ENCODE measurements at regions not wholly inside any gene's neighbourhood (a gene's known extent, or its start where the extent isn't known, plus 50 kb on each side); places are given as distances from the start of the nearest gene placed in this dataset.

DNA sequence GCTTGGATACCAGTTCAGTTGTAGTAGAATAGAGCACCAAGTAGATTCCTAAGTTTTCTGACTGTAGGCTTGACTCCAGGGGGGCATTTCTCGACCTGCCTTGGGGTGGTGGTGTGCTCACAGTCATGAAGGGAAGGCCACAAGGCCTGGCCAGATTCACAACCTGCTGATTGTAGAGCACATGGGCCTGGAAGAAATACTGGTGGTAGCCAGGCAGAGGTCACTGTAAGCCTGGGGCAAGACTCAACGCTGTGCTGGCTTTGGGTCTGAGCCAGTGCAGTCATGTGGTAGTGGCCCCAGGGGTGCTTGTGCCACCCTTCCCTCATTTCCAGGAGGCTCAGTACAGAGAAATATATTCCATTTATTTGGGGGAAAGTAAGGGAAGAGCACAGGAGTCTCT lies 832.3 kb upstream of the SLC10A2 start:
- H3K4me1 ChIP-seq: no peaks in the 10 kb centered on the region
- TF ChIP-seq, protein P1, sequence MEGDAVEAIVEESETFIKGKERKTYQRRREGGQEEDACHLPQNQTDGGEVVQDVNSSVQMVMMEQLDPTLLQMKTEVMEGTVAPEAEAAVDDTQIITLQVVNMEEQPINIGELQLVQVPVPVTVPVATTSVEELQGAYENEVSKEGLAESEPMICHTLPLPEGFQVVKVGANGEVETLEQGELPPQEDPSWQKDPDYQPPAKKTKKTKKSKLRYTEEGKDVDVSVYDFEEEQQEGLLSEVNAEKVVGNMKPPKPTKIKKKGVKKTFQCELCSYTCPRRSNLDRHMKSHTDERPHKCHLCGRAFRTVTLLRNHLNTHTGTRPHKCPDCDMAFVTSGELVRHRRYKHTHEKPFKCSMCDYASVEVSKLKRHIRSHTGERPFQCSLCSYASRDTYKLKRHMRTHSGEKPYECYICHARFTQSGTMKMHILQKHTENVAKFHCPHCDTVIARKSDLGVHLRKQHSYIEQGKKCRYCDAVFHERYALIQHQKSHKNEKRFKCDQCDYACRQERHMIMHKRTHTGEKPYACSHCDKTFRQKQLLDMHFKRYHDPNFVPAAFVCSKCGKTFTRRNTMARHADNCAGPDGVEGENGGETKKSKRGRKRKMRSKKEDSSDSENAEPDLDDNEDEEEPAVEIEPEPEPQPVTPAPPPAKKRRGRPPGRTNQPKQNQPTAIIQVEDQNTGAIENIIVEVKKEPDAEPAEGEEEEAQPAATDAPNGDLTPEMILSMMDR (IDR thresholded peaks at IDR 0.05): no peak
- no peak for TF ChIP-seq POLR2A (IDR thresholded peaks at IDR 0.05)
- TF ChIP-seq POLR2AphosphoS5 (IDR thresholded peaks at IDR 0.05; ENCODE audit: insufficient read depth in 1 of 2, low read depth in 1 of 2): no peak
- H3K27me3 ChIP-seq: no peaks in the 10 kb centered on the region
- intact Hi-C loops (cut with DNase I): no loop called here
- no peak overlapping the region for H3K27ac ChIP-seq
- H3K9me3 ChIP-seq: no peaks in the 10 kb centered on the region
- H3K36me3 ChIP-seq: no peaks in the 10 kb centered on the region
- no peak overlapping the region for H3K4me3 ChIP-seq
- no peak for DNase-seq (ENCODE audit: extremely low spot score in 2 of 2)

DNA sequence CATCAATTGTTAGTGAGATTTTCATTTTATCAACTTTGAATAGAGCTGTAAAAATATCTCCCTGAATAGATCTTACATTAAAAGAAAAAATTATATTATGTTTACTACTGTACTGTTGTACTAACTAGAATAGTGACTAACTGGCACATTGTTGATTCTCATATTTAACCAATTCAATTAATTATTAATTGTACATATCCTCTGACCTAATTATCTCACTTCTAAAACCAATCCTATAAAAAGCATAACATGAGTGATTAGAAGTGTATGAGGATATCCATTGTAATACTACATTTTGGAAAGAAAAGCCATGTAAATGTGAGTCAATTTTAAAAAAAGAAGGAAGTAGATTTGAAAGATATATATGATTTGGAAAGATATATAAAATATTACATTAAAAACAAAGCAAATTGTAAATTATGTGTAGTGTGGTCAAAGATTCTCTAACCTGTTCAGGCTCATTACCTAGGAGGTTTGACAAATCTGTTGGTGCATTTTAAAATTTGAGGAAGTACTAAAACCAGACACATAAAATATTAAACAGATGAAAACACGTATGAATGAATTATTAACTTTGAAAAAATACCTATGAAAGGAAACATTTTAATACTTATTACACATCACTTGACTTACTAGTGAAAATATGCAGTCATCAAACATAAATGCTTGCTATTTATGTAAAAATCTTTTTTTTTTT lies 829.8 kb upstream of the SLC10A2 start:
- Histone ChIP-seq H3K9me3 (no peaks in the 10 kb centered on the region), H3K4me3 (no peak overlapping the region), H3K36me3 (no peaks in the 10 kb centered on the region), H3K27me3 (no peaks in the 10 kb centered on the region), H3K27ac (no peak overlapping the region), H3K4me1 (no peaks in the 10 kb centered on the region)
- DNase-seq (ENCODE audit: extremely low spot score in 2 of 2): no peak
- intact Hi-C loops (cut with DNase I): no loop called here
- no peak for TF ChIP-seq POLR2A (IDR thresholded peaks at IDR 0.05)
- TF ChIP-seq, protein P1 (IDR thresholded peaks at IDR 0.05): no peak
- TF ChIP-seq POLR2AphosphoS5 (IDR thresholded peaks at IDR 0.05; ENCODE audit: insufficient read depth in 1 of 2, low read depth in 1 of 2): no peak

- Histone ChIP-seq H3K9me3 (no peaks in the 10 kb centered on the region), H3K4me3 (no peak overlapping the region), H3K27ac (no peak overlapping the region), H3K36me3 (no peaks in the 10 kb centered on the region), H3K27me3 (no peaks in the 10 kb centered on the region), H3K4me1 (no peaks in the 10 kb centered on the region)
- intact Hi-C loops (cut with DNase I): no loop called here
- DNase-seq (ENCODE audit: extremely low spot score in 2 of 2): no peak
- TF ChIP-seq POLR2A (IDR thresholded peaks at IDR 0.05) (no peak), POLR2AphosphoS5 (IDR thresholded peaks at IDR 0.05; ENCODE audit: insufficient read depth in 1 of 2, low read depth in 1 of 2) (no peak)
- TF ChIP-seq, protein P1 (IDR thresholded peaks at IDR 0.05): no peak
These were observed 828.4 kb upstream of the SLC10A2 start for GRCh38 chr13:103894626-103895025.

GRCh38 chr13:103884101-103884723 lies 818.0 kb upstream of the SLC10A2 start:
- DNase-seq (ENCODE audit: extremely low spot score in 2 of 2): no peak
- Histone ChIP-seq H3K27ac (no peak overlapping the region), H3K4me3 (no peak overlapping the region), H3K27me3 (no peaks in the 10 kb centered on the region), H3K9me3 (no peaks in the 10 kb centered on the region), H3K36me3 (no peaks in the 10 kb centered on the region), H3K4me1 (peaks cover 6% of the 10 kb centered on the region)
- intact Hi-C loops (cut with DNase I): no loop called here
- TF ChIP-seq POLR2A (IDR thresholded peaks at IDR 0.05) (no peak), POLR2AphosphoS5 (IDR thresholded peaks at IDR 0.05; ENCODE audit: insufficient read depth in 1 of 2, low read depth in 1 of 2) (no peak)
- TF ChIP-seq, protein P1 (IDR thresholded peaks at IDR 0.05): no peak

- no peak overlapping the region for H3K27ac ChIP-seq
- H3K9me3 ChIP-seq: no peaks in the 10 kb centered on the region
- peaks cover 6% of the 10 kb centered on the region for H3K4me1 ChIP-seq
- no peak overlapping the region for H3K4me3 ChIP-seq
- TF ChIP-seq POLR2AphosphoS5 (IDR thresholded peaks at IDR 0.05; ENCODE audit: insufficient read depth in 1 of 2, low read depth in 1 of 2) (no peak), POLR2A (IDR thresholded peaks at IDR 0.05) (no peak)
- TF ChIP-seq, protein P1 (IDR thresholded peaks at IDR 0.05): no peak
- intact Hi-C loops (cut with DNase I): no loop called here
- DNase-seq (ENCODE audit: extremely low spot score in 2 of 2): no peak
- no peaks in the 10 kb centered on the region for H3K27me3 ChIP-seq
- no peaks in the 10 kb centered on the region for H3K36me3 ChIP-seq
These were observed 817.5 kb upstream of the SLC10A2 start for GRCh38 chr13:103883698-103884097.

All from vagina (tissue), 2 donors.